ENCODE measurements at regions not wholly inside any gene's neighbourhood (a gene's known extent, or its start where the extent isn't known, plus 50 kb on each side); places are given as distances from the start of the nearest gene placed in this dataset.

GRCh38 chr12:124489220-124489619, 78.2 kb downstream of the NCOR2 start:
- no peak for DNase-seq (ENCODE audit: low read depth)
- TF ChIP-seq CTCF (IDR thresholded peaks at IDR 0.05; ENCODE audit: insufficient read depth, low read depth, low read length, missing control alignments), result no peak

DNA sequence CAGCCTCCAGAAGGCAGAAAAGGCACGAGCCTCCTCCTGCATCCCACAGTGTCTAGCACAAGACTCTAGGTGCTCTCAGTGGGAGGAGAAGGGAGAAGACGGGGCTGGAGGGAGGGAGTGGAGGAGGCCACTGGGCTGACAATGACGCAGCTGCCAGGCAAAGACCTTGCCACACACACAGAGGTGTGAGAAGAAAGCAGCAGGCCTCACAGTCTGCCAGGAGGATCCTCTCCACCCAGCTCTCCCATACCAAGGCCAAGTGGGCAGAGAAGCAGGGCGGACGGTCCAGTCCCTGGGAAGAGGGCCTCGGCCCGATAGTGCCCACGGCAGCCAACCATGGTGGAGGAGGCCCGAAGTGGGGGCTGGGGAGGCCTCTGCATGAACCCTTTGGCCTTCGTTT, 78.9 kb downstream of the NCOR2 start:
- no peak for TF ChIP-seq CTCF (IDR thresholded peaks at IDR 0.05; ENCODE audit: insufficient read depth, low read depth, low read length, missing control alignments)
- no peak overlapping the region for H3K4me3 ChIP-seq (ENCODE audit: low read length)
- DNase-seq (ENCODE audit: low read depth), result no peak

More at GRCh38 chr12:124489220-124489619, 78.2 kb downstream of the NCOR2 start:
- no peak overlapping the region for H3K4me3 ChIP-seq (ENCODE audit: low read length)

GRCh38 chr12:124487834-124488165, 79.6 kb downstream of the NCOR2 start:
- no peak overlapping the region for H3K4me3 ChIP-seq (ENCODE audit: low read length)
- no peak for DNase-seq (ENCODE audit: low read depth)
- no peak for TF ChIP-seq CTCF (IDR thresholded peaks at IDR 0.05; ENCODE audit: insufficient read depth, low read depth, low read length, missing control alignments)

- no peak for TF ChIP-seq CTCF (IDR thresholded peaks at IDR 0.05; ENCODE audit: insufficient read depth, low read depth, low read length, missing control alignments)
- no peak for DNase-seq (ENCODE audit: low read depth)
- no peak overlapping the region for H3K4me3 ChIP-seq (ENCODE audit: low read length)
Observed at GRCh38 chr12:124487066-124487833, 80.2 kb downstream of the NCOR2 start.

DNA sequence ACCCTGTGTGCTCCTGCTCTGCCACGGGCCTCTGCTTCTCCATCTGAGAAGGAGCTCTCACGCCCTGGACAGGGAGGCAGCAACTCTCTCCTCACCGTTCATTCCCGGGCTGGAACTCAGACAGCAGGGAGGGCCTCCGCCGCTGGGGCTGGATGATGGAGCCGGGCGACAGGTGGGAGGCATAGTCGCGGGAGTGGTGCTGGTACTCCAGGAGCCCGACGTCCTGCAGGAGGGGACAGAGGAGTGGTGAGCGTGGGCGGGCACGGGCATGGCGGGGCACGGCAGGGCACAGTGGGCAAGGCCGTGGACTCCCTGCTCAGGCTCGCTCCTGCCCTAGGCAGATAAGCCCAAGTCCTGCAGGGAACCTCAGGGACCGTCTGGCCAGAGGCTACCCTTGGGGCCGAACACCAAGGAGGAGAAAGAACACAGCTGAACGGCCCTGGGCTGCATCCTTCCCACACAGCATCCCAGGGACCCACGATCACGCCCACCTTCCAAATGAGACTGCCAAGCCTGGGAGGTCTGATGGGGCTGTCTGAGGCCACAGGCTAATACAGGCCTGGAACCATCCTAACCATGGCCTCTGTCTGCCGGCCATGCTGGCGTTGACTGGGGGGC, 81.0 kb downstream of the NCOR2 start:
- no peak overlapping the region for H3K4me3 ChIP-seq (ENCODE audit: low read length)
- TF ChIP-seq CTCF (IDR thresholded peaks at IDR 0.05; ENCODE audit: insufficient read depth, low read depth, low read length, missing control alignments), result no peak
- no peak for DNase-seq (ENCODE audit: low read depth)

- H3K4me3 ChIP-seq (ENCODE audit: low read length), result no peak overlapping the region
- no peak for DNase-seq (ENCODE audit: low read depth)
- no peak for TF ChIP-seq CTCF (IDR thresholded peaks at IDR 0.05; ENCODE audit: insufficient read depth, low read depth, low read length, missing control alignments)
Observed at GRCh38 chr12:124485371-124485770, 82.0 kb downstream of the NCOR2 start.

- no peak for TF ChIP-seq CTCF (IDR thresholded peaks at IDR 0.05; ENCODE audit: insufficient read depth, low read depth, low read length, missing control alignments)
- H3K4me3 ChIP-seq (ENCODE audit: low read length), result no peak overlapping the region
- DNase-seq (ENCODE audit: low read depth), result no peak
Observed at GRCh38 chr12:124484526-124484953, 82.9 kb downstream of the NCOR2 start.

All from epithelial cell of esophagus (primary cell).